H1 (cell line): ENCODE measurements at regions not wholly inside any gene's neighbourhood (a gene's known extent, or its start where the extent isn't known, plus 50 kb on each side); places are given as distances from the start of the nearest gene placed in this dataset.
"Not testable (repeated sequence)": the region's sequence is repeated elsewhere in the genome, so short reads cannot be mapped to it uniquely, and the experiment has no call there.

ENCODE experiments used
- CTCF ChIA-PET: fragments of 300-600 bp; sonication (Branson Sonifier 250); formaldehyde crosslinking; loops from one replicate; lab custom pipeline; 2021; ENCODE audit not compliant: partially characterized antibody; lab: Charles Lee
- POLR2A ChIA-PET: fragments of 300-600 bp; sonication (Branson Sonifier 250); formaldehyde crosslinking; loops from one replicate; lab custom pipeline; 2021; ENCODE audit warnings: inconsistent platforms; ENCODE audit not compliant: partially characterized antibody; lab: Charles Lee
- DNase-seq, 2 experiments: peaks; one replicate each; pipeline versions ENCODE4 v3.0.0 to v3.0.0-alpha.2; 2010 to 2022; ENCODE audit warnings: low spot score in 2 of 2, low read depth in 1 of 2, mixed read lengths in 1 of 2
- FAIRE-seq: peaks from 2 replicates; lab custom pipeline; 2011; peaks lifted over from hg19 to GRCh38; lab: Jason Lieb, UNC
- H2AFZ ChIP-seq: 2 replicates; pipeline ENCODE4 v1.8.1; 2012; ENCODE audit warnings: low read length, inconsistent platforms
- H2AK5ac ChIP-seq: 2 replicates; pipeline ENCODE4 v1.6.1; 2013; ENCODE audit warnings: low read depth, low read length
- H2BK120ac ChIP-seq: replicated peaks from 2 replicates; pipeline ENCODE3; 2013; ENCODE audit warnings: low read depth, low read length, inconsistent platforms
- H2BK12ac ChIP-seq: 2 replicates; pipeline ENCODE4 v1.6.1; 2013; ENCODE audit warnings: low read depth, low read length
- H2BK15ac ChIP-seq: 2 replicates; pipeline ENCODE4 v1.6.1; 2013; ENCODE audit warnings: low read length
- H2BK20ac ChIP-seq: 2 replicates; pipeline ENCODE4 v1.6.1; 2013; ENCODE audit warnings: low read length
- H2BK5ac ChIP-seq: 2 replicates; pipeline ENCODE4 v1.6.1; 2013; ENCODE audit warnings: low read depth, low read length
- H3K14ac ChIP-seq: 2 replicates; pipeline ENCODE4 v1.6.1; 2013; ENCODE audit warnings: inconsistent platforms; ENCODE audit not compliant: insufficient read length
- H3K18ac ChIP-seq: 2 replicates; pipeline ENCODE4 v1.6.1; 2013; ENCODE audit warnings: low read length; ENCODE audit errors: extremely low read depth
- H3K23ac ChIP-seq: 2 replicates; pipeline ENCODE4 v1.6.1; 2013; ENCODE audit warnings: inconsistent platforms; ENCODE audit not compliant: insufficient read length
- H3K23me2 ChIP-seq: 2 replicates; pipeline ENCODE4 v1.6.1; 2013; ENCODE audit warnings: low read depth, low read length
- H3K27ac ChIP-seq: 2 replicates; pipeline ENCODE4 v1.6.1; 2011; ENCODE audit warnings: low read depth, low read length, inconsistent platforms
- H3K27me3 ChIP-seq, 4 experiments: replicated peaks in 1 of 4; 1 replicate in 1 of 4; 2 replicates in 3 of 4; pipeline versions ENCODE4 v1.6.1 to v1.8.1; 2011 to 2013; ENCODE audit warnings: low read length in 3 of 4, mild to moderate bottlenecking in 3 of 4, inconsistent platforms in 2 of 4, mixed read lengths in 2 of 4, moderate library complexity in 1 of 4; ENCODE audit not compliant: control insufficient read depth in 3 of 4, insufficient read depth in 3 of 4; ENCODE audit errors: extremely low read depth in 1 of 4
- H3K36me3 ChIP-seq, 4 experiments: 2 replicates each; pipeline versions ENCODE4 v1.6.1 to v1.8.1; 2011 to 2013; ENCODE audit warnings: mild to moderate bottlenecking in 4 of 4, low read length in 3 of 4, moderate library complexity in 2 of 4, control low read depth in 1 of 4, inconsistent platforms in 1 of 4; ENCODE audit not compliant: insufficient read depth in 4 of 4, control insufficient read depth in 2 of 4
- H3K4ac ChIP-seq: replicated peaks from 2 replicates; pipeline ENCODE3; 2013; ENCODE audit warnings: low read length, low read depth, mixed read lengths, inconsistent platforms; ENCODE audit not compliant: insufficient read length
- H3K4me1 ChIP-seq, 4 experiments: replicated peaks in 1 of 4; 1 replicate in 1 of 4; 2 replicates in 3 of 4; pipeline versions ENCODE4 v1.6.1 to v1.8.1; 2011 to 2013; ENCODE audit warnings: low read length in 3 of 4, inconsistent platforms in 2 of 4, mixed read lengths in 1 of 4; ENCODE audit not compliant: insufficient read depth in 4 of 4, control insufficient read depth in 3 of 4
- H3K4me2 ChIP-seq, 2 experiments: 2 replicates each; pipeline versions ENCODE4 v1.6.1 to v1.8.1; 2011 to 2013; ENCODE audit warnings: low read depth in 2 of 2, low read length in 2 of 2, control low read depth in 1 of 2, inconsistent platforms in 1 of 2, mild to moderate bottlenecking in 1 of 2; ENCODE audit not compliant: insufficient read depth in 1 of 2
- H3K4me3 ChIP-seq, 4 experiments: fragments of 200-600, 300-600 bp in 1 of 4; sonication (generic), shearing (Covaris generic), sonication (Bioruptor Twin) in 1 of 4; 2 replicates each; pipeline versions ENCODE4 v1.5.1 to v1.8.1; 2011 to 2016; ENCODE audit warnings: low read length in 4 of 4, low read depth in 3 of 4, control low read depth in 2 of 4, inconsistent platforms in 2 of 4, mild to moderate bottlenecking in 2 of 4, mixed read lengths in 1 of 4, moderate library complexity in 1 of 4; ENCODE audit not compliant: insufficient read depth in 2 of 4; ENCODE audit errors: extremely low read depth in 1 of 4
- H3K56ac ChIP-seq: replicated peaks from 2 replicates; pipeline ENCODE3; 2013; ENCODE audit warnings: low read depth, mild to moderate bottlenecking, mixed read lengths, low read length, inconsistent platforms; ENCODE audit not compliant: insufficient read length
- H3K79me1 ChIP-seq: 2 replicates; pipeline ENCODE4 v1.6.1; 2013; ENCODE audit warnings: low read depth, low read length, control low read depth
- H3K79me2 ChIP-seq, 2 experiments: 2 replicates each; pipeline versions ENCODE4 v1.6.1 to v1.8.1; 2012 to 2013; ENCODE audit warnings: low read length in 2 of 2, mild to moderate bottlenecking in 2 of 2, inconsistent platforms in 1 of 2; ENCODE audit not compliant: insufficient read depth in 2 of 2, control insufficient read depth in 1 of 2
- H3K9ac ChIP-seq, 4 experiments: replicated peaks in 1 of 4; 1 replicate in 1 of 4; 2 replicates in 3 of 4; pipeline versions ENCODE4 v1.6.1 to v1.8.1; 2011 to 2013; ENCODE audit warnings: low read depth in 3 of 4, low read length in 3 of 4, control low read depth in 2 of 4, mild to moderate bottlenecking in 2 of 4, moderate library complexity in 2 of 4, inconsistent platforms in 1 of 4; ENCODE audit errors: extremely low read depth in 1 of 4
- H3K9me3 ChIP-seq, 2 experiments: 2 replicates each; pipeline versions ENCODE4 v1.6.1 to v1.8.1; 2012 to 2013; ENCODE audit warnings: mild to moderate bottlenecking in 2 of 2, moderate library complexity in 2 of 2, control low read depth in 1 of 2, inconsistent platforms in 1 of 2, low read depth in 1 of 2, low read length in 1 of 2, mixed read lengths in 1 of 2; ENCODE audit not compliant: insufficient read depth in 2 of 2
- H4K20me1 ChIP-seq, 2 experiments: replicated peaks in 1 of 2; 2 replicates each; pipeline versions ENCODE3 to v1.8.1; 2011 to 2013; ENCODE audit warnings: inconsistent platforms in 2 of 2, low read length in 2 of 2, mild to moderate bottlenecking in 1 of 2; ENCODE audit not compliant: insufficient read depth in 2 of 2, control insufficient read depth in 1 of 2
- H4K5ac ChIP-seq: 2 replicates; pipeline ENCODE4 v1.6.1; 2013; ENCODE audit warnings: low read length, low read depth, mixed read lengths, inconsistent platforms; ENCODE audit not compliant: insufficient read length
- H4K8ac ChIP-seq: 2 replicates; pipeline ENCODE4 v1.8.0; 2013; ENCODE audit warnings: mild to moderate bottlenecking, moderate library complexity, low read length, inconsistent platforms; ENCODE audit not compliant: insufficient read depth; ENCODE audit errors: extremely low read depth
- H4K91ac ChIP-seq: replicated peaks from 2 replicates; pipeline ENCODE3; 2013; ENCODE audit warnings: low read length, mixed read lengths, inconsistent platforms; ENCODE audit not compliant: insufficient read length
- WGBS, 2 experiments: shearing (Covaris generic) in 1 of 2; methylation state at CpG; one replicate each; pipeline versions ENCODE4 v1.1.6 to v1.1.7; 2013 to 2015; ENCODE audit warnings: low lambda C conversion rate in 2 of 2, mixed read lengths in 2 of 2, inconsistent platforms in 1 of 2, low coverage in 1 of 2, missing lambda C conversion rate in 1 of 2; ENCODE audit not compliant: insufficient replicate concordance in 2 of 2, insufficient coverage in 1 of 2, insufficient read length in 1 of 2; ENCODE audit errors: extremely low coverage in 1 of 2, missing lambda C conversion rate in 1 of 2; 5-methylcytosine and 5-hydroxymethylcytosine counted together

DNA sequence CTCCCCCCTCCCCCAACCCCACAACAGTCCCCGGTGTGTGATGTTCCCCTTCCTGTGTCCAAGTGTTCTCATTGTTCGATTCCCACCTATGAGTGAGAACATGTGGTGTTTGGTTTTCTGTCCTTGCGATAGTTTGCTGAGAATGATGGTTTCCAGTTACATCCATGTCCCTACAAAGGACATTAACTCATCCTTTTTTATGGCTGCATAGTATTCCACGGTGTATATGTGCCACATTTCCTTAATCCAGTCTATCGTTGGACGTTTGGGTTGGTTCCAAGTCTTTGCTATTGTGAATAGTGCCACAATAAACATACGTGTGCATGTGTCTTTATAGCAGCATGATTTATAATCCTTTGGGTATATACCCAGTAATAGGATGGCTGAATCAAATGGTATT is 107.3 kb downstream of the ZNF648 start:
- CTCF ChIA-PET, H2AFZ ChIP-seq, H4K20me1 ChIP-seq, H3K18ac ChIP-seq, H3K9ac ChIP-seq, H2BK5ac ChIP-seq, H2BK15ac ChIP-seq, H4K8ac ChIP-seq, H3K27ac ChIP-seq, H3K79me2 ChIP-seq, H3K27me3 ChIP-seq, H2BK120ac ChIP-seq, H3K79me1 ChIP-seq, H4K5ac ChIP-seq, FAIRE-seq, POLR2A ChIA-PET, H3K36me3 ChIP-seq, H2BK20ac ChIP-seq, H2BK12ac ChIP-seq, H3K23ac ChIP-seq, H3K14ac ChIP-seq, H3K4me1 ChIP-seq, H3K4me2 ChIP-seq, H3K23me2 ChIP-seq, H3K4me3 ChIP-seq, DNase-seq, H3K9me3 ChIP-seq, H3K4ac ChIP-seq, H2AK5ac ChIP-seq, H4K91ac ChIP-seq, H3K56ac ChIP-seq: not testable (repeated sequence)
- 91% methylated on average over 6 of the region's 7 CpGs; no CpG with 5 or more reads in 1 of the 2 experiments for WGBS, 2 experiments
